ENCODE measurements at regions not wholly inside any gene's neighbourhood (a gene's known extent, or its start where the extent isn't known, plus 50 kb on each side); places are given as distances from the start of the nearest gene placed in this dataset.

DNA sequence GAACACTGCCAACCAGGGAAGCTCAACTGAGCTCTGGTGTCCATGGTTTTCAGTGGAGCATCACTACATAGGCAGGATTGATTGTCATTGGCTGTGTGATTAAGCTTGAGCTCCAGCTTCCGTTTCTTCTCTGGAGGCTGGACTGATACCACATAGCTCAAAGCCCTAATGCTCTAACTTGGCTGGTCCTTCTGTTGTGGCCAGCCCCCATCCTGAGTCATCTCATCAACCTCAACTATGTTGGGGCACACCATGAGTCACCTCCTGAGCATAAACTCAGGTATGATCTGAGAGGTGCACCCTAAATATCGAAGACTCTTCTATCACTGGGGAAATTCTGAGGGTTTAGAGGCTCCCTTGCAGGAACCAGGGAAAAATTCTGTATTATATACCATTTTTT is 114.5 kb upstream of the INHBA start:
- no peak overlapping the region for H3K4me3 ChIP-seq
- no peak for TF ChIP-seq CTCF (IDR thresholded peaks at IDR 0.05)
- no peak overlapping the region for H3K27ac ChIP-seq
- DNase-seq (ENCODE audit: low spot score), result no peak

DNA sequence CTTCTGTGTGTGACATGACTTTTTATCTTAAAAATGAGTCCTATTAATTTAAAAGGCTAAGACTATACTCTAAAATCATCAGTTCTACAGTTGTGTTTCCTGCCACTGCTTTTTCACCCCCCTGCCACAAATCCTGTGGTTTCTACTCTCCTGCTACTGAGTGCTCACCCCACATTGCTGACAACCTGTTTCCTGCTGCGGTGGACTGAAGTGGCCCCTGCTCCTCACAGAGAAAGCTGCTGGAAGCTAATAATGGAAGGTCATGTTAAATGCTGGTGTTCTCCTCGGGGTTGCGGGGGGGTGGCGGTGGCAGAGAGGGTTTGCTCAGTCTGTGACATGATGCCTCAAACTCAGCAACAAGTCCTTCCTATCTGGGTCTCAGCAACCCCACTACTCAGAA is 113.2 kb upstream of the INHBA start:
- Histone ChIP-seq H3K27ac (no peak overlapping the region), H3K4me3 (no peak overlapping the region)
- DNase-seq (ENCODE audit: low spot score), result no peak
- TF ChIP-seq CTCF (IDR thresholded peaks at IDR 0.05), result no peak

DNA sequence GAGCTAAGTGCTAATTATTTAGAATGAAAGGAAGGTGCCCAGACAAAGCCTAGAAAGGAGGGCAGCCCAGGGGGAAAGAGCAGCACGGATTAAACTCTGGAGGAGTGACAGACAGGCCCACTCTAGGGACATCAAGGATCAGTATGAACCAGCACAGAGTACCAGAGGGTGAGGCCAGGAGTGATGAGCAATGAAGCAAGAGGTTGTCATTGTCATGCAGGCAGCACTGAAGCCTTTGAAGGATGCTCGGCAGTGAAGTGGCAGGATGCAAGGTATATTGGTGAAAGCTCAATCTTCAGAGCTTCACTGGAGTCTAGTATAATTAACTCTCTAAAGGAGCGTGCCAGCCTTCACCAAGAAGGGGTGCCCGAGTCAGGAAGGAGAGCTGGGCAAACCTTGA is 112.0 kb upstream of the INHBA start:
- Histone ChIP-seq H3K4me3 (no peak overlapping the region), H3K27ac (no peak overlapping the region)
- TF ChIP-seq CTCF (IDR thresholded peaks at IDR 0.05), result no peak
- no peak for DNase-seq (ENCODE audit: low spot score)

GRCh38 chr7:41813286-41813685 is 110.4 kb upstream of the INHBA start:
- H3K27ac ChIP-seq, result no peak overlapping the region
- no peak overlapping the region for H3K4me3 ChIP-seq
- no peak for DNase-seq (ENCODE audit: low spot score)
- no peak for TF ChIP-seq CTCF (IDR thresholded peaks at IDR 0.05)

GRCh38 chr7:41811941-41812340 is 109.1 kb upstream of the INHBA start:
- H3K27ac ChIP-seq, result no peak overlapping the region
- H3K4me3 ChIP-seq, result no peak overlapping the region
- TF ChIP-seq CTCF (IDR thresholded peaks at IDR 0.05), result no peak
- no peak for DNase-seq (ENCODE audit: low spot score)

- no peak for DNase-seq (ENCODE audit: low spot score)
- Histone ChIP-seq H3K4me3 (no peak overlapping the region), H3K27ac (no peak overlapping the region)
- no peak for TF ChIP-seq CTCF (IDR thresholded peaks at IDR 0.05)
These were observed 107.2 kb upstream of the INHBA start for GRCh38 chr7:41809940-41810576.

GRCh38 chr7:41809529-41809939 is 106.6 kb upstream of the INHBA start:
- DNase-seq (ENCODE audit: low spot score), result no peak
- no peak overlapping the region for H3K4me3 ChIP-seq
- TF ChIP-seq CTCF (IDR thresholded peaks at IDR 0.05), result no peak
- H3K27ac ChIP-seq, result no peak overlapping the region

Data from coronary artery (tissue), 2 donors.